ENCODE measurements at regions not wholly inside any gene's neighbourhood (a gene's known extent, or its start where the extent isn't known, plus 50 kb on each side); places are given as distances from the start of the nearest gene placed in this dataset.
"Not testable (repeated sequence)": the region's sequence is repeated elsewhere in the genome, so short reads cannot be mapped to it uniquely, and the experiment has no call there.

DNA sequence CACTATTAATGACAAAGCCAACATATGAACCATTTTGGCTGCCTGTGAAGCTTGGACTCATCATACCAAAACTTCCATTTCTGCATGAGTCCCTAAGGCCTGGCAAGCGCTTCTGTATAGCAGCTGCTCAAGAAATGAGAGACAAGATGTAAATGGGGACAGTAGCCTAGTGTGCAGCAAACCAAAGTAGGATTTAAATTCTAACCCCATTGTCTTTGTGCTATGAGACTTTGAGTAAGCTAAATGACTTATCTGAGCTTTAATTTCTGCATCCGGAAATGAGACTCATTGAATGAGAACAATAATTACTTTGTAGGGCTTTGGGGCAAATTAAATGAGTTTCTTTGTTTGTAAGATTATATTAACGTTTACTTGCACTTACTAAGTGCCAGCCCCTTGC, 536.4 kb upstream of the CDH7 start:
- no peaks in the 10 kb centered on the region for H3K4me1 ChIP-seq (ENCODE audit: insufficient read depth)
- in situ Hi-C loops (cut with MboI) = no loop called here
- TF ChIP-seq EZH2phosphoT487 (IDR thresholded peaks at IDR 0.05; ENCODE audit: insufficient read depth, low read depth) (no peak), EZH2 (IDR thresholded peaks at IDR 0.05; ENCODE audit: insufficient read depth, poor library complexity, severe bottlenecking) (no peak)

GRCh38 chr18:65206551-65207260, 544.1 kb upstream of the CDH7 start:
- H4K20me1 ChIP-seq (ENCODE audit: insufficient read depth) = no peaks in the 10 kb centered on the region
- no peaks in the 10 kb centered on the region for H3K9me3 ChIP-seq (ENCODE audit: low read depth)
- H3K4me3 ChIP-seq = no peak overlapping the region
- no peaks in the 10 kb centered on the region for H3K4me1 ChIP-seq (ENCODE audit: insufficient read depth)
- no peaks in the 10 kb centered on the region for H3K36me3 ChIP-seq (ENCODE audit: low read depth)
- TF ChIP-seq EZH2phosphoT487 (IDR thresholded peaks at IDR 0.05; ENCODE audit: insufficient read depth, low read depth) = no peak
- TF ChIP-seq EZH2 (IDR thresholded peaks at IDR 0.05; ENCODE audit: insufficient read depth, poor library complexity, severe bottlenecking) = no peak
- no peaks in the 10 kb centered on the region for H3K9me2 ChIP-seq (ENCODE audit: insufficient read depth)
- no peak overlapping the region for H3K4me2 ChIP-seq (ENCODE audit: unreplicated experiment)
- H3F3A ChIP-seq (ENCODE audit: insufficient read depth) = no peaks in the 10 kb centered on the region
- H2AFZ ChIP-seq = no peak overlapping the region
- H3K9ac ChIP-seq = no peak overlapping the region
- DNase-seq = no peak
- H3K27ac ChIP-seq = no peak overlapping the region
- in situ Hi-C loops (cut with MboI) = no loop called here
- 35 to 36% methylated on average over 24 of the region's 24 CpGs for WGBS, 2 experiments (ENCODE audit: low coverage in 1 of 2, low lambda C conversion rate in 2 of 2, missing lambda C conversion rate in 2 of 2)
- no peaks in the 10 kb centered on the region for H3K27me3 ChIP-seq (replicated peaks; ENCODE audit: insufficient read depth)
- no peaks in the 10 kb centered on the region for H3K79me2 ChIP-seq (ENCODE audit: insufficient read depth)

More for the DNA sequence above, 536.4 kb upstream of the CDH7 start:
- Histone ChIP-seq H3F3A (ENCODE audit: insufficient read depth) (no peaks in the 10 kb centered on the region), H3K36me3 (ENCODE audit: low read depth) (no peaks in the 10 kb centered on the region), H3K9me2 (ENCODE audit: insufficient read depth) (no peaks in the 10 kb centered on the region), H3K9me3 (ENCODE audit: low read depth) (no peaks in the 10 kb centered on the region), H3K9ac (no peak overlapping the region), H3K27ac (no peak overlapping the region), H2AFZ (no peak overlapping the region), H3K4me2 (ENCODE audit: unreplicated experiment) (no peak overlapping the region), H3K79me2 (ENCODE audit: insufficient read depth) (no peaks in the 10 kb centered on the region), H4K20me1 (ENCODE audit: insufficient read depth) (no peaks in the 10 kb centered on the region), H3K27me3 (replicated peaks; ENCODE audit: insufficient read depth) (no peaks in the 10 kb centered on the region), H3K4me3 (no peak overlapping the region)
- DNase-seq = no peak
- WGBS, 2 experiments (ENCODE audit: low coverage in 1 of 2, low lambda C conversion rate in 2 of 2, missing lambda C conversion rate in 2 of 2) = 7 to 10% methylated on average over 3 of the region's 3 CpGs

- DNase-seq = no peak
- H4K20me1 ChIP-seq (ENCODE audit: insufficient read depth) = no peaks in the 10 kb centered on the region
- H3K4me1 ChIP-seq (ENCODE audit: insufficient read depth) = no peaks in the 10 kb centered on the region
- no peaks in the 10 kb centered on the region for H3K27me3 ChIP-seq (replicated peaks; ENCODE audit: insufficient read depth)
- WGBS, 2 experiments (ENCODE audit: low coverage in 1 of 2, low lambda C conversion rate in 2 of 2, missing lambda C conversion rate in 2 of 2) = 38 to 43% methylated on average over 4 of the region's 4 CpGs
- no peak overlapping the region for H3K4me3 ChIP-seq
- no peak overlapping the region for H3K27ac ChIP-seq
- H3K36me3 ChIP-seq (ENCODE audit: low read depth) = no peaks in the 10 kb centered on the region
- in situ Hi-C loops (cut with MboI) = no loop called here
- no peak overlapping the region for H3K9ac ChIP-seq
- H3K9me3 ChIP-seq (ENCODE audit: low read depth) = no peaks in the 10 kb centered on the region
- H3F3A ChIP-seq (ENCODE audit: insufficient read depth) = no peaks in the 10 kb centered on the region
- TF ChIP-seq EZH2 (IDR thresholded peaks at IDR 0.05; ENCODE audit: insufficient read depth, poor library complexity, severe bottlenecking) (no peak), EZH2phosphoT487 (IDR thresholded peaks at IDR 0.05; ENCODE audit: insufficient read depth, low read depth) (no peak)
- H3K4me2 ChIP-seq (ENCODE audit: unreplicated experiment) = no peak overlapping the region
- no peaks in the 10 kb centered on the region for H3K79me2 ChIP-seq (ENCODE audit: insufficient read depth)
- no peaks in the 10 kb centered on the region for H3K9me2 ChIP-seq (ENCODE audit: insufficient read depth)
- H2AFZ ChIP-seq = no peak overlapping the region
These were observed 548.7 kb upstream of the CDH7 start for GRCh38 chr18:65202091-65202490.

DNA sequence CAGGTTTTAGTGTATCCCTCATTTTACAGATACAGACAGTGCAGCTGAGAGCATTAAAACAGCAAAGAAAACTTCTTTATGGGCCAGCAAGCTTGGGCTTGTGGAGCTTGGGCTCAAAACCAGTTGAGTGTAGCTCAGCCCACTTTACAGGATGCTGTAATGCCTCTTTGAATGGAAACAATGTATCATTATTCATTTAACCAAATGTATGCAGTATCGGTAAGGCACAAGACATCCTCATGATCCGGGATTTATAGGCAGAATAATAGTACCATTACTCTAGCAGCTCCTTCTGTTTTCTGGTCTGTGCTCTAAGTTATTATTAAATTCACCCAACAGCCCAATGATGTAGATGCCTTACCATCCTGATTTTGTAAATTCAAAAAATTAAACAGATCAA, 575.1 kb upstream of the CDH7 start:
- in situ Hi-C loops (cut with MboI) = no loop called here
- DNase-seq = no peak
- H3F3A ChIP-seq (ENCODE audit: insufficient read depth) = no peaks in the 10 kb centered on the region
- no peaks in the 10 kb centered on the region for H4K20me1 ChIP-seq (ENCODE audit: insufficient read depth)
- no peaks in the 10 kb centered on the region for H3K36me3 ChIP-seq (ENCODE audit: low read depth)
- no peak for TF ChIP-seq EZH2 (IDR thresholded peaks at IDR 0.05; ENCODE audit: insufficient read depth, poor library complexity, severe bottlenecking)
- no peak for TF ChIP-seq EZH2phosphoT487 (IDR thresholded peaks at IDR 0.05; ENCODE audit: insufficient read depth, low read depth)
- no peaks in the 10 kb centered on the region for H3K27me3 ChIP-seq (replicated peaks; ENCODE audit: insufficient read depth)
- no peaks in the 10 kb centered on the region for H3K9me3 ChIP-seq (ENCODE audit: low read depth)
- H3K9ac ChIP-seq = no peak overlapping the region
- H3K27ac ChIP-seq = no peak overlapping the region
- no peaks in the 10 kb centered on the region for H3K79me2 ChIP-seq (ENCODE audit: insufficient read depth)
- no peak overlapping the region for H3K4me3 ChIP-seq
- no peaks in the 10 kb centered on the region for H3K4me1 ChIP-seq (ENCODE audit: insufficient read depth)
- H3K4me2 ChIP-seq (ENCODE audit: unreplicated experiment) = no peak overlapping the region
- no peak overlapping the region for H2AFZ ChIP-seq
- H3K9me2 ChIP-seq (ENCODE audit: insufficient read depth) = no peaks in the 10 kb centered on the region
- WGBS, 2 experiments (ENCODE audit: low coverage in 1 of 2, low lambda C conversion rate in 2 of 2, missing lambda C conversion rate in 2 of 2) = 27 to 29% methylated on average over 2 of the region's 2 CpGs

- H3K27me3 ChIP-seq (replicated peaks; ENCODE audit: insufficient read depth); H3K4me3 ChIP-seq; in situ Hi-C loops (cut with MboI); H2AFZ ChIP-seq; H3F3A ChIP-seq (ENCODE audit: insufficient read depth); H3K9me2 ChIP-seq (ENCODE audit: insufficient read depth); DNase-seq; H3K4me1 ChIP-seq (ENCODE audit: insufficient read depth); H3K9me3 ChIP-seq (ENCODE audit: low read depth); H3K36me3 ChIP-seq (ENCODE audit: low read depth); H3K27ac ChIP-seq; H4K20me1 ChIP-seq (ENCODE audit: insufficient read depth); H3K9ac ChIP-seq; H3K79me2 ChIP-seq (ENCODE audit: insufficient read depth); H3K4me2 ChIP-seq (ENCODE audit: unreplicated experiment): not testable (repeated sequence)
- 53 to 57% methylated on average over 13 of the region's 13 CpGs for WGBS, 2 experiments (ENCODE audit: low coverage in 1 of 2, low lambda C conversion rate in 2 of 2, missing lambda C conversion rate in 2 of 2)
These were observed 588.7 kb upstream of the CDH7 start for GRCh38 chr18:65162086-65162485.

Measured in GM23248 (cell line).